Panc1 (cell line): ENCODE measurements at regions not wholly inside any gene's neighbourhood (a gene's known extent, or its start where the extent isn't known, plus 50 kb on each side); places are given as distances from the start of the nearest gene placed in this dataset.

Experiments used
- ATAC-seq: fragments of 200-7000 bp; cut with Tn5 transposase; 2 replicates; pipeline ENCODE4 v1.9.1; 2020; ENCODE audit warnings: mild to moderate bottlenecking, moderate library complexity
- BruUV-seq: library from RNA; stranded (reverse); fragments of 400-500 nt; replicated peaks from 2 replicates; lab custom pipeline; 2021; lab: Mats Ljungman, UMichigan
- CTCF ChIA-PET: fragments of 300-600 bp; sonication (Branson Sonifier 250); formaldehyde crosslinking; loops from one replicate; lab custom pipeline; 2022; ENCODE audit warnings: antibody characterized with exemption; lab: Charles Lee
- POLR2A ChIA-PET: fragments of 300-600 bp; sonication (Branson Sonifier 250); formaldehyde crosslinking; loops from one replicate; lab custom pipeline; 2022; ENCODE audit warnings: antibody characterized with exemption; lab: Charles Lee
- DNase-seq: peaks from one replicate; pipeline ENCODE4 v3.0.0-alpha.2; 2010; ENCODE audit warnings: low read depth, low spot score
- H3K27ac ChIP-seq: 2 replicates; pipeline ENCODE4 v1.5.1; 2011; ENCODE audit warnings: mild to moderate bottlenecking, low read length, inconsistent platforms
- H3K27me3 ChIP-seq: fragments of 200-500 bp; sonication (Bioruptor generic); 2 replicates; pipeline ENCODE4 v1.6.0; 2014; ENCODE audit warnings: low read length, inconsistent platforms; ENCODE audit not compliant: control insufficient read depth, insufficient read depth
- H3K36me3 ChIP-seq: fragments of 200-500 bp; sonication (Bioruptor generic); 2 replicates; pipeline ENCODE4 v1.5.1; 2014; ENCODE audit warnings: inconsistent platforms, mild to moderate bottlenecking, low read length, moderate library complexity; ENCODE audit not compliant: control insufficient read depth, insufficient read depth
- H3K4me1 ChIP-seq: 2 replicates; pipeline ENCODE4 v1.5.1; 2011; ENCODE audit warnings: inconsistent platforms, mild to moderate bottlenecking, low read length, moderate library complexity; ENCODE audit not compliant: control insufficient read depth, insufficient read depth
- H3K4me3 ChIP-seq, 2 experiments: 2 replicates each; pipeline ENCODE4 v1.5.1; 2011 to 2012; ENCODE audit warnings: low read depth in 2 of 2, low read length in 2 of 2, mild to moderate bottlenecking in 2 of 2, inconsistent platforms in 1 of 2, moderate library complexity in 1 of 2
- H3K9me3 ChIP-seq: fragments of 200-500 bp; sonication (Bioruptor generic); 2 replicates; pipeline ENCODE4 v1.5.1; 2014; ENCODE audit warnings: low read depth, mild to moderate bottlenecking, inconsistent platforms, low read length, moderate library complexity; ENCODE audit not compliant: control insufficient read depth, insufficient read depth
- CTCF ChIP-seq: fragments of 450-650 bp; IDR thresholded peaks from 2 replicates; pipeline ENCODE4 v1.5.1; 2017; ENCODE audit warnings: mild to moderate bottlenecking
- POLR2AphosphoS5 ChIP-seq: IDR thresholded peaks from 2 replicates; pipeline ENCODE4 v1.6.1; 2012; ENCODE audit warnings: mild to moderate bottlenecking, low read depth, low read length, moderate library complexity
- REST ChIP-seq, 2 experiments: IDR thresholded peaks; 2 replicates each; pipeline ENCODE4 v1.6.1; 2011 to 2012; ENCODE audit warnings: low read depth in 2 of 2, control low read depth in 1 of 2, low read length in 1 of 2, mild to moderate bottlenecking in 1 of 2, moderate library complexity in 1 of 2; ENCODE audit not compliant: insufficient read depth in 1 of 2
- SIN3A ChIP-seq: IDR thresholded peaks from 2 replicates; pipeline ENCODE4 v1.6.1; 2012; ENCODE audit warnings: low read depth, mild to moderate bottlenecking, low read length, moderate library complexity, borderline replicate concordance; ENCODE audit not compliant: insufficient read depth
- TCF7L2 ChIP-seq: IDR thresholded peaks from 2 replicates; pipeline ENCODE4 v1.6.1; 2011; ENCODE audit warnings: mild to moderate bottlenecking, low read depth, low read length, inconsistent platforms
- in situ Hi-C: cut with HindIII; loops from 2 replicates; pipeline ENCODE4 v1.10.0; 2016; ENCODE audit warnings: low sequenced_read_pairs, low pct_unique_long_range_greater_than_20kb
- intact Hi-C: fragments of 100-400 bp; cut with micrococcal nuclease; formaldehyde crosslinking; loops from one replicate; pipeline ENCODE4 v1.10.0; 2022; ENCODE audit not compliant: unreplicated experiment

- no peaks in the 10 kb centered on the region for H3K4me1 ChIP-seq
- CTCF ChIA-PET, result no interaction called here
- no peak for DNase-seq
- H3K36me3 ChIP-seq, result no peaks in the 10 kb centered on the region
- no peaks in the 10 kb centered on the region for H3K9me3 ChIP-seq
- no peak for ATAC-seq
- no peak overlapping the region for H3K4me3 ChIP-seq
- BruUV-seq, result no TSS peak
- TF ChIP-seq POLR2AphosphoS5, result no peak
- TF ChIP-seq CTCF, result no peak
- TF ChIP-seq SIN3A, result no peak
- TF ChIP-seq REST (IDR thresholded peaks at IDR 0.05; ENCODE audit: insufficient read depth in 1 of 2, low read depth in 2 of 2, low read length in 1 of 2), result no peak
- no peak for TF ChIP-seq TCF7L2
- POLR2A ChIA-PET, result no interaction called here
- in situ Hi-C loops, result no loop called here
- no peak overlapping the region for H3K27ac ChIP-seq
- intact Hi-C loops, result loop anchor here (10.0 kb wide), 1 partner anchor 475 kb away; the partner anchor contains the start of gene SAMD5
- H3K27me3 ChIP-seq, result no peaks in the 10 kb centered on the region
These were observed 362.7 kb upstream of the SASH1 start for GRCh38 chr6:147979966-147980365.

- in situ Hi-C loops, result no loop called here
- Histone ChIP-seq H3K9me3 (no peaks in the 10 kb centered on the region), H3K27me3 (no peaks in the 10 kb centered on the region), H3K4me3 (no peak overlapping the region), H3K4me1 (no peaks in the 10 kb centered on the region), H3K27ac (no peak overlapping the region), H3K36me3 (no peaks in the 10 kb centered on the region)
- ChIA-PET POLR2A (interaction anchor here (0.7 kb wide), 1 partner anchor 9 kb away, joined by 8 read pairs; no protein-coding TSS in a partner anchor), CTCF (no interaction called here)
- BruUV-seq, result no TSS peak
- intact Hi-C loops, result no loop called here
- no peak for DNase-seq
- ATAC-seq, result no peak
- TF ChIP-seq TCF7L2 (no peak), SIN3A (no peak), REST (IDR thresholded peaks at IDR 0.05; ENCODE audit: insufficient read depth in 1 of 2, low read depth in 2 of 2, low read length in 1 of 2) (no peak), CTCF (no peak), POLR2AphosphoS5 (no peak)
These were observed 358.9 kb upstream of the SASH1 start for GRCh38 chr6:147983581-147984366.
